Erythroblast (primary cell): ENCODE measurements at regions not wholly inside any gene's neighbourhood (a gene's known extent, or its start where the extent isn't known, plus 50 kb on each side); places are given as distances from the start of the nearest gene placed in this dataset.

Source experiments
- DNase-seq, 2 experiments: peaks; one replicate each; lab custom pipeline; 2025; lab: John Stamatoyannopoulos, UW
- GATA1 ChIP-seq: IDR thresholded peaks from 2 replicates; pipeline ENCODE4 v1.6.1; 2011; ENCODE audit warnings: low read depth, mild to moderate bottlenecking, control low read depth, low read length, moderate library complexity
- POLR2A ChIP-seq: IDR thresholded peaks from 2 replicates; pipeline ENCODE4 v1.6.1; 2011; ENCODE audit warnings: mild to moderate bottlenecking, low read length

DNA sequence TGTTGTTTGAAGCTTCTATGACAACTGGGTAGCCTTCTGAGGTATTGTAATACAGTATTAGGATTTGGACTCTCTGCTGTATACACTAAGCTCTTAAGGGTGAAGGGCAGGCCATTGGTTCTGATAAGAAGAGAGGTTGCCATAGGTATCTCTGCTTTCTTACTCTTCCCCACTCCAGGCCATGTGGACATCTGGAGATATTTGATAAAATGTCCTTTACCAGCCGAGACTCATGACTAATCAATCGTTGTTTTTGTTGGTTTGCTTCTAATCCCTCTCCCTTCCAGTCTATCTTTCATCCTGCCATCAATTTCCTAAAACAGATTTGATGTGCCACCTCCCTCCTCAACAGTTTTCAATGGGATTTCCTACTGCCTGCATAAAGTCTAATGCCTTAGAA is 64.6 kb upstream of the WDR26 start:
- TF ChIP-seq GATA1, result no peak
- TF ChIP-seq POLR2A, result no peak

DNA sequence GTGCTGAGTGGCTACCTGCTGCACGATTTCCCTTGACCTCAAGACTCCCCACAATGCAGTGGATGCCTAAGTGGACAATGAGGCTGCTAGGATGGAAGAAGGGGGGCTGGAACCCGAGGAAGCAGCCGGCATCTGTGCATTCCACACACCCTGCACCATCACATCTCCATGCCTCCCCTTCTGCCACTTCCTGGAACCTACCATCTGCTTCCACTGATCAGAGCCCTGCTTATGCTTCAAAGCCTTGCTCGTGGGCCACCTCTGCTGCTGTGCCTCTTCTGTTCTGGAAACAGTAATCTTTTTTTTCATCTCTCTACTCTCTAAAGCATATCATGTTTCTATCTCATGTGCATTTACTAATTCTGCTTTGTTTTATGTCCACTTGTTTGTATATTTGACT is 66.2 kb upstream of the WDR26 start:
- TF ChIP-seq GATA1, result no peak
- DNase-seq, result peak; percentile 42 to 61

More for the DNA sequence above, 64.6 kb upstream of the WDR26 start:
- DNase-seq, result peak; percentile 70 to 87

DNA sequence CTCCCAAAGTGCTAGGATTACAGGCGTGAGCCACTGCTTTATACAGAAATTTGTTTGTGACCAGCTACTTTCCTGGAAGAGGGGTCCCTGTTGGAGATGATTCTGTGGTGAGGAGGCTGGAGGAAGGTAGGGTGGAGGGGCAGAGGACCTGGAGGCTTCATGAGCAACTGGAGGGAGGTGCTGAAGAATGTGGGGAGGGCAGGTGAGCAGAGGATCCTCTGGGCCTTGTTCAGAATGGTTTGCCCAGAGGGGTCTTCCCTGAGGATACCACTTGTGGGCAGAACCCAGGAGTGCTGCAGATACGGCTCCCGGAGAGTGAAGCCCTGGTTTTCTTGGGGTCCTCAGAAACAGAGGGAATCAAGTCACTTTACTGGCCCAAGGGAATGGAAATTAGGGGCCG is 67.2 kb upstream of the WDR26 start:
- DNase-seq, result no peak

DNA sequence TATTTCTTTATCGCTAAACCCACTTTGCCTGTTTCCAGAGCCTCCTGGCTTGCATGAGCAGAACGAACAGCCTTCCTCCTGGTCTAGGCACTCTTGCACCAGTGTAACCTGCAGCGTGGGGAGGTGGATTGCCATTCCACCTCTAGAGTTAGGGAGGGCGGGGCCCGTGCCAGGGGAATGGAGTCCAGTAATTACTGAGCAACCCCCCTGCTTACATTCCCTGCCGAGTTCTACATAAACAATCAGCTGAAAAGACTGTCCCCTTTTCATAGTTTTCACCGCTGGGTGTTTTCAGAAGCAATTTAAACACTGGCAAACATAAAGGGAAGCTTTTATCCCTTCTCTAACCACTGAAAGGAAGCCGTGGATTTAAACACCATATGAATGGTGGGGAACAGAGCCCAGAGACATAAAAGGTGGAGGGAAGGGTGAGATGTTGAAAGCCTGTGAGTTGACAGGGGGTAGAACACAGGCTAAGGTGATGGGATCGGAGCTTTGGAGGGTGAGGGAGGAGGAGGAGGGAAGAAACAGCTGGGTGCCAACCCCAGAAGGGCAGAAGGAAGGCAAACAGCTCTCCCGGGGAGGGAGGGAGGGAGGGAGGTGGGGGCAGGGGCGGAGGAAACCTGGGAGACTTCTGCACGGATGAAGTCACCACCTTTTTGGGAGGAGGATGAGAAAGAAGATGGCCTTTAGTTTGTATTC is 68.0 kb upstream of the WDR26 start:
- peak; percentile 59 to 77 for DNase-seq
- TF ChIP-seq GATA1 (no peak), POLR2A (no peak)

More for the DNA sequence above, 67.2 kb upstream of the WDR26 start:
- no peak for TF ChIP-seq GATA1
- no peak for TF ChIP-seq POLR2A

DNA sequence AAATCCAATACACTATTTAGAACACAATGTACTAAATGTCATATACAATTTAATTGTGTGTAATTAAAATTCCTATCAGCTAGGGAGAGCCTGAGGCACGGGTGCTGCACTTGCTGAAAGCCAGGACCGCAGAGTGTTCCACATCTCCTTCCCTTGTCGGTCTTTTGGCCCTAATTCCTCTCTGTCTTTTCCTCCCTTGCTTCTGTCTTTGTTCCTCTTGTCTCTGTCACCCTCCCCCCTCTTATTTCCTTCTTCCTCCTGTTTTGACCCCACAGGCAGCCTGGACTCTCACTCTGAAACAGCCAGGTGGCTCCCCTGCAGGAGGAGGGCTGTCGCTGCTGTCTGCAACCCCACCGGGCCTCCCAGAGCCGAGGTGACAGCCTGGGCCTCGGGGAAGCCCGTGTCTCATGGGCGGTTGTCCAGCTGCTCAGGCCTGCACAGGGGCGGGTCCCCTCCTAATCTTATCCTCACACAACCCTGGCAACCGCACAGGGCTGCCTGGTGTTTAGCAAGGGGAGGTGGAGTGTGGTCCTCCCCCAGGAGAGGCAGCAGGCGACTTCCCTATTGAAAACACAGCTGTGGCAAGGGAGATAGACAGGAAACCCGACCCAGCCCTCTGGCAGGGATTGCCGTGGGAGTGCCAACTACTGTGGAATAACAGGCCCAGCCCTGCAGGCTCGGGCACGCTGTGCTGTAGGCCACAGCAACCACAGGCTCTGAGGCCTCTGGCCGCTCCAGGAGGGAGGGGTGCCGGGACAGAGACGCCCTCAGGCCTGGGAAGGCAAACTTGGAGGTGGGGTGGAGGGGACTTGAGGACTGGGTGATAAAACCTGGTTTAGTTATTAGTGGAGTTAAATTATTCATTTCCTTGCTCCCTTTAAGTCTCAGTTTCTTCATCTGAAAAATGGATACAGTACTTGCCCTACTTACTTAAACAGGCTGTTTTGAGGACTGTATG is 68.8 kb upstream of the WDR26 start:
- peak; percentile 98 to 100 for DNase-seq
- TF ChIP-seq POLR2A (peak; percentile 67), GATA1 (peak; percentile 95)

DNA sequence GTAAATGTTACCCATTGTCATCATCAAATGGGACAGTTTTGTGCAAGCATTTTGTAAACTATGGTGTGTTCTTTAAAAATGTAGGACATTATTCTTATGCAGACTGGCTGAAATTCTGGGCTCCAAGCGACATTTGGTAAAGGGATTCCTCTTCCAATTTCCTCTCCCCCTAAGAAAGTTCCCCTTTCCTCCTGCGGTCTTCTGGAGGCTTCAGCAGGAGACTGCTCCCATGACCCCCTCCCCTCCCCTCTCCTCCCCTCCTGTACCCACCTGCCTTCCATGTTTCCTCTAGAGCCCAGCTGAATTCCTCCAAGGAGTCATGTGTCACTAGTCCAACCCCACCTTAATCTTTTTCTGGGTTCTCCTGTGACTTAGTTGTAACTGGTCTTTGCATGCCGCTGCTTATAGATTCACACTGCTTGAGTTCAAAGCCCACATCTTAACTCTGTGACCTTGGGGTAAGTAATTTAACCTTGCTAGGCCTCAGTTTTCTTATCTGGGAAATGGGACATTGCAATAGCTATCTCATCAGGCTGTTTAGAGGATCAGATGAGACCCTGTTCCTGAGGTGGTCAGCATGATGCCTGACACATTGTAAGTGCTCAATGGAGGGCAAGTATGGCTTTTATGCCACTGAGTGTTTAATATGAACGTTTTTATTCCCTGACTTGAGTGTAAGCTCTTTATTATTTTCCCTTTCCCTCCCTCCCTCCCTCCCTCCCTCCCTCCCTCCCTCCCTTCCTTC is 69.9 kb upstream of the WDR26 start:
- TF ChIP-seq POLR2A (no peak), GATA1 (no peak)
- DNase-seq, result peak in 1 of 2 experiments; percentile 48

DNA sequence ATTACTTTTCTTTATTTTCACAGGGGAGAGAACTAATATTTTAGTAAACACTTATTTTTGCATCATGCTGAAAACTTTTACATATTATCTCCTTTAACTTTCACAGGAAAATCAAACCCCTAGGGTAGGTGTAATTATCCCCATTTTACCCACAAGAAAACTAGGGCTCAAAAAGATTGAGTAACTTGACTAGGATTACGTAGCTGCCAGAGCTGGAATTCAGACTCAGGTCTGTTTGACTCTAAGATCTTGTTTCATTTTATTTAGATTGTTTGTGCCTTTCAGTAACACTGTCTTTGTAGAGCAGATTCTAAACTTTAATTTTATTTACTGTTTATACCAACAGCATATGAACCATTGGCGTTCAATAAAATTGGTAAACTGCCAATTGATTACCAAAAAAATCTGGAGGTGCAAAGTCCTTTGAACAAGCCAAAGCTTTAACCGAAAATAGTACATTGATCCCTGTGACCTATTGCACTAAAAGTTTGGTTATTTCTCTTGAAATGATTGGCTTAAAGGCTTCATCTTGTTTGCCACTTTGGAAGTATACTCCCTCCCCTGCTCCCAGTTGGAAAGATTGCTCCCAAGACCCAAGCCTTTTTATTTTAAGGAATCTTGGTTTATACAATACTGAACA is 71.0 kb upstream of the WDR26 start:
- DNase-seq, result no peak
- TF ChIP-seq GATA1 (no peak), POLR2A (no peak)

DNA sequence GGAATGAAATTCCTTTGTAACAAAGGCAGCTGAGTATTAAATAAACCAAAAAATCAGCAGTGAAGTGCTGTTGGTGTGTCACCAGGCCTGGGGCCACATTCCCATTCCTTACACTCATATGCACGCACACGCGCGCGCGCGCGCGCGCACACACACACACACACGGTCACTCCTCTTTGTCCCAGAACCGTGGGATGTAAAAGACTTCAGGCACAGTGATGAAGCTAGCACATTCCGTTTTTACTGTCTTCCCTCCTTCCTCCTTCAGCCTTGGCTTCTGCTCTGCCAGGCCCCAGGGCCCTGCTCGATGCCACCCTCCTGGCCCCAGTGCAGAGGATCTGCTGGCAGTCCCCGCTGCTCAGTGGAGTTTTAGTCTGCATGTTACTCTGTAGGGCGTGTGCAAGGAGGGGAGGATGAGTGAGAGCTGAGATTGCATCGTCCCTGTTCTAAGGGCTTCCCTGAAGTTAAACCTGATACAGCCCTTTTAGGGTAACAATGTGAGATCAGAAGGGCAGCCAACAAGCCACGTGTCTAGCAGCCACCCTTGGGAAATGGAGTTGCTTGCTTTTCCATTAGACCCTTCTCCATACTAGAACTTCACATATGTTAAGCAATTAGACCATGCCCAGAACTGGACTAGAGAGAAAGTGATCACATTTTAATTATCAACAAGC is 71.7 kb upstream of the WDR26 start:
- peak; percentile 9 to 37 for DNase-seq
- TF ChIP-seq GATA1, result no peak
- TF ChIP-seq POLR2A, result no peak

DNA sequence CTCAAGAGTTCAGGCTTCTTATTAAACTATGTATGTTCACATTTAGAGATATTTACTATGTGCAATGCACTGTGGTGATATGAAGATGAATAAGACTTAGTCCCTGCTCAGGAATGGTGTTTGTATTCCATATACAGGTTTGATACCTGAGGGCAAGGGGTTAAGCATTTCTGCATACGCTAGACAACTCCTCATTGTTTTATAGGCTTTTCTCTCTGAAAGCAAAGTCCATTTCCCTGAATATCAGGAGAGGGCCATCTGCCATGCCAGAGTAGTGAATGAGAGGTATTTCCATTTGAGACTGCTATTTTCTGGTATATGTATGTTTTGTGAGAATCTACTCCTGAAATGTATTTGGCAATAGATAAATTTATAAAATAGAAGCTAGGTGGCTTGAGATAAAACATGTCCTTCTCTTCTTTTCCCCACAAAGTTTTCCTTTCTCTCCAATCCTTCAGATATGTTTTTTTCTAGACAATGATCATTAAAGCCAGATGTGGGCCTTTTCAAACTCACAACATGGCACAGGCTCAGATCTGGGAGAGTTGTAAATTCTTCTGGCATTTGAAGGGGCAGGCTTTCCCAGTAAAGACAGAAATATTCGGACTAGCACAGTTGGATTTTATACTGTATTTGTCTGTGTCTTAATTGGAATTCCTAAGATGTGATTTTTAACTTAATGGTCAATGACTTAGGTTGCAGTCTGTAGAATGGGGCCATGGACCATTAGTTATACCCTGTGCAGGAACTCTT is 73.3 kb upstream of the WDR26 start:
- DNase-seq, result no peak
- TF ChIP-seq POLR2A (no peak), GATA1 (no peak)

DNA sequence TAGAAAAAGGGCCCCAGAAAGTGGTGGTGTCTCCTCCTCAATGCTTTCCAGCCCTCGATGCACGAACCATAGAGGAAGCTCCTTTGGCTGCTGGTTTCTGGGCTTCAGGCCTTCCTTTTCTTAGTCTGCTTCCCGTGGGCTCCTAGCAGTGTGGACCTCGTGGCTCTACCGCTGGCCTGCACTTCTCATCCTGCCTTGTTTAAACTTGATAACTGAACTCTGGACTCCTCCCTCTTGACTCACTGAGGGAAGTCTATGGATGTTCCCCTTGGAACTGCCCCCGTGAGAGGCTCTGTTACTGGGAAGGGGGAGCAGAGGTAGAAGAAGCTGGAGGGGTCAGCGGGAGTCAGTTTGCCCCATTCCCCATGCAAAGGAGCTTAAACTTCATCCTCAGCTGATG is 75.3 kb upstream of the WDR26 start:
- no peak for TF ChIP-seq POLR2A
- DNase-seq, result peak; percentile 23 to 26

DNA sequence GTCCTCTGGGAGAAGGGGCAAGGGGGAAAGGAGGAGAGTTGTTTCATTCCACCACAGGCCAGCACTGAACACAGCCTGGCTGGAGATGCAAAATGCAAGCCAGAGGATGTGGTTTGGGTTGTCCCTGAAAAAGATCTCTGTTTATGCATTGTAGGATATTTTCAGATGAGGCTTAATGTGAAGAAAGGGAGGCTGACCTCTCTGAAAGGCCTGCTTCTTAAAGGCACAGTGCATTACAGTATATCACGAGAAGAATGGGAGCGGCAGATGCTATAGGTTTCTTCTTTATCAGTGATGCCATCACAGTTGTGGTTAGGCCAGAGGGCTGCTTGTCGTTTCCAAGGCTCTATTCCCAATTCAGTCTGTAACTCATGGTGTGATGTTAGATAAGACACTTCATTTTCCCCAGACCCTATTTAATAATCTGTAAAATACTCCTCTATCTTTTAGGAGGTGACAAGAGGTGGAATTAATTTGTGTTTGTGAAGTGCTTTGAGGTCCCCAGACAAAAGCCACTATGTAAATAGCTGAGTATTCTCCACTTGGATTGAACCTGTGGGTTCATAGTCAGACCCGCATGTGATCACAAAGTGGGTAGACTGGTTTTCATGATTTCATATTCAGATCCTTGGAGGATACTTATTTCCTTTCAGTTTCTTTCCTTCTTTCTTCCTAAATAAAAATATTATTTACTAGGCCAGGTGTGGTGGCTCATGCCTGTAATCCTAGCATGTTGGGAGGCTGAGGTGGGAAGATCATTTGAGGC is 76.5 kb upstream of the WDR26 start:
- TF ChIP-seq GATA1, result no peak
- no peak for TF ChIP-seq POLR2A
- DNase-seq, result peak; percentile 36 to 74

DNA sequence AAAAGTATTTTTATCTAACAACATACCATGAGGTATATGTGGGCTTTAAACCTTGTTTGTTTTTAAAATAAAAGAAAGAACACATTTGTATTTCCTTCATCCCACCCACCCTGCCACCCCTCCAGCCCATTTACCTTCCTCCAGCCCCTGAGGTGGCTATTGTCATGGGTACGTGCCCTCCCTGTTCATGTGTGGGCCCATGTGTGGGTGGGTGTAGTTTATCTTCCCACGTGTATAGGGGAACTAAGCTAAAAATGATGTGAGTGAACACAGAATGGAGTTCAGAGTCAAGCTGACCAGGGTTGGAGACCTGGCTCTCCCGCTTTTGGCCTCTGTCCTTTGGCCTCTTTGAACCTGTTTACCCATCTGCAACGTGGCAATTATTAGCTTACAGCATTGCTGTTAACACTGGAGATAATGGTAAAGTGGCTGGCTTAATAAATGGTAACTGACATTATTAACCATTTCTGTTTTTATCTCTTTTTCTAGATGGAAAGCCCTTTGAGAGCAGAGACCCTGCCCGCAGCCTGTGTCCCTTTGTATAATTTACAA is 78.1 kb upstream of the WDR26 start:
- TF ChIP-seq GATA1 (no peak), POLR2A (no peak)
- no peak for DNase-seq
